IMR-90 (cell line): ENCODE measurements at regions not wholly inside any gene's neighbourhood (a gene's known extent, or its start where the extent isn't known, plus 50 kb on each side); places are given as distances from the start of the nearest gene placed in this dataset.

Experiments
- ATAC-seq: fragments of 200-7000 bp; cut with Tn5 transposase; 2 replicates; pipeline ENCODE4 v1.9.1; 2020; ENCODE audit warnings: low read depth, mild to moderate bottlenecking, moderate library complexity
- BruUV-seq: library from RNA; stranded (reverse); fragments of 400-500 nt; replicated peaks from 2 replicates; lab custom pipeline; 2021; lab: Mats Ljungman, UMichigan
- CTCF ChIA-PET: fragments of 300-600 bp; formaldehyde crosslinking; extraction: SDS; loops from one replicate; lab custom pipeline; 2021; ENCODE audit warnings: antibody characterized with exemption; lab: Yijun Ruan, JAX
- POLR2A ChIA-PET: fragments of 300-600 bp; sonication (Branson Sonifier 250); formaldehyde crosslinking; loops from one replicate; lab custom pipeline; 2022; ENCODE audit warnings: antibody characterized with exemption; ENCODE audit not compliant: unreplicated experiment; lab: Charles Lee
- DNase-seq: peaks from one replicate; pipeline ENCODE4 v3.0.0; 2013
- H2AFZ ChIP-seq: replicated peaks from 2 replicates; pipeline ENCODE3; 2013; ENCODE audit warnings: low read length, mild to moderate bottlenecking; ENCODE audit not compliant: poor library complexity
- H2AK5ac ChIP-seq: 2 replicates; pipeline ENCODE4 v1.6.1; 2013; ENCODE audit warnings: low read depth, low read length, inconsistent platforms
- H2AK9ac ChIP-seq: replicated peaks from 2 replicates; pipeline ENCODE3; 2013; ENCODE audit warnings: mild to moderate bottlenecking, low read depth, low read length, moderate library complexity; ENCODE audit not compliant: poor library complexity
- H2BK120ac ChIP-seq: 2 replicates; pipeline ENCODE4 v1.6.1; 2013; ENCODE audit warnings: low read depth, low read length, inconsistent platforms
- H2BK15ac ChIP-seq: 3 replicates; pipeline ENCODE4 v1.6.1; 2013; ENCODE audit warnings: low read depth, low read length, inconsistent platforms
- H2BK20ac ChIP-seq: 2 replicates; pipeline ENCODE4 v1.6.1; 2013; ENCODE audit warnings: low read depth, mild to moderate bottlenecking, inconsistent platforms, low read length, moderate library complexity
- H2BK5ac ChIP-seq: 2 replicates; pipeline ENCODE4 v1.6.1; 2013; ENCODE audit warnings: mild to moderate bottlenecking, low read depth, low read length, inconsistent platforms; ENCODE audit not compliant: poor library complexity, severe bottlenecking
- H3K14ac ChIP-seq: replicated peaks from 2 replicates; pipeline ENCODE4 v1.6.1; 2013; ENCODE audit warnings: low read depth, low read length, inconsistent platforms
- H3K18ac ChIP-seq: 2 replicates; pipeline ENCODE4 v1.6.1; 2013; ENCODE audit warnings: low read depth, low read length, control low read depth
- H3K23ac ChIP-seq: 2 replicates; pipeline ENCODE4 v1.6.1; 2013; ENCODE audit warnings: low read depth, low read length, inconsistent platforms
- H3K27ac ChIP-seq: 2 replicates; pipeline ENCODE4 v1.5.1; 2013; ENCODE audit warnings: mild to moderate bottlenecking, control low read depth, low read length; ENCODE audit not compliant: insufficient read depth
- H3K27me3 ChIP-seq: 2 replicates; pipeline ENCODE4 v1.6.1; 2013; ENCODE audit warnings: low read length; ENCODE audit not compliant: control insufficient read depth, insufficient read depth
- H3K36me3 ChIP-seq: 2 replicates; pipeline ENCODE4 v1.6.1; 2013; ENCODE audit warnings: low read length, mixed read lengths; ENCODE audit not compliant: control insufficient read depth, insufficient read depth
- H3K4ac ChIP-seq: 2 replicates; pipeline ENCODE4 v1.6.1; 2013; ENCODE audit warnings: low read depth, low read length, inconsistent platforms
- H3K4me1 ChIP-seq: 2 replicates; pipeline ENCODE4 v1.6.1; 2013; ENCODE audit warnings: low read length, mixed read lengths; ENCODE audit not compliant: control insufficient read depth, insufficient read depth
- H3K4me2 ChIP-seq: 2 replicates; pipeline ENCODE4 v1.6.1; 2013; ENCODE audit warnings: low read depth, mild to moderate bottlenecking, control low read depth, low read length, moderate library complexity
- H3K4me3 ChIP-seq: 2 replicates; pipeline ENCODE4 v1.5.1; 2013; ENCODE audit warnings: low read depth, mild to moderate bottlenecking, control low read depth, low read length, moderate library complexity; ENCODE audit not compliant: insufficient read depth
- H3K56ac ChIP-seq: 2 replicates; pipeline ENCODE4 v1.6.1; 2013; ENCODE audit warnings: low read length, inconsistent platforms; ENCODE audit not compliant: insufficient read depth; ENCODE audit errors: extremely low read depth
- H3K79me1 ChIP-seq, 2 experiments: 2 replicates each; pipeline ENCODE4 v1.6.1; 2013; ENCODE audit warnings: low read length in 2 of 2, inconsistent platforms in 1 of 2, low read depth in 1 of 2
- H3K9ac ChIP-seq: 2 replicates; pipeline ENCODE4 v1.6.1; 2013; ENCODE audit warnings: low read depth, low read length, control low read depth
- H3K9me1 ChIP-seq: 2 replicates; pipeline ENCODE4 v1.6.1; 2013; ENCODE audit warnings: low read length, inconsistent platforms; ENCODE audit not compliant: insufficient read depth
- H3K9me3 ChIP-seq: 2 replicates; pipeline ENCODE4 v1.6.1; 2013; ENCODE audit warnings: low read length; ENCODE audit not compliant: control insufficient read depth, insufficient read depth
- H4K20me1 ChIP-seq: 2 replicates; pipeline ENCODE4 v1.6.1; 2013; ENCODE audit warnings: low read length, inconsistent platforms; ENCODE audit not compliant: insufficient read depth
- H4K5ac ChIP-seq: 2 replicates; pipeline ENCODE4 v1.6.1; 2013; ENCODE audit warnings: mild to moderate bottlenecking, low read depth, low read length, control low read depth
- H4K8ac ChIP-seq, 2 experiments: 2 replicates each; pipeline ENCODE4 v1.6.1; 2013; ENCODE audit warnings: low read depth in 2 of 2, low read length in 2 of 2, control low read depth in 1 of 2, inconsistent platforms in 1 of 2
- H4K91ac ChIP-seq: 2 replicates; pipeline ENCODE4 v1.6.1; 2013; ENCODE audit warnings: low read depth, low read length, inconsistent platforms; ENCODE audit not compliant: insufficient read depth
- BHLHE40 ChIP-seq: fragments of 150-350 bp; IDR thresholded peaks from 2 replicates; pipeline ENCODE4 v1.6.1; 2016; ENCODE audit warnings: mild to moderate bottlenecking, low read depth, low read length
- CEBPB ChIP-seq: IDR thresholded peaks from 2 replicates; pipeline ENCODE4 v1.6.1; 2012; ENCODE audit warnings: low read depth, low read length, improper control_type of control experiment
- CHD1 ChIP-seq: IDR thresholded peaks from 2 replicates; pipeline ENCODE4 v1.6.1; 2012; ENCODE audit warnings: low read depth, low read length, improper control_type of control experiment
- NFE2L2 ChIP-seq: fragments of 150-350 bp; IDR thresholded peaks from 2 replicates; pipeline ENCODE4 v1.6.1; 2016; ENCODE audit warnings: low read depth, mild to moderate bottlenecking, low read length
- POLR2A ChIP-seq: IDR thresholded peaks from 2 replicates; pipeline ENCODE4 v1.6.1; 2012; ENCODE audit warnings: mild to moderate bottlenecking, low read depth, low read length
- RCOR1 ChIP-seq: IDR thresholded peaks from 2 replicates; pipeline ENCODE4 v1.6.1; 2012; ENCODE audit warnings: mild to moderate bottlenecking, low read length, improper control_type of control experiment; ENCODE audit not compliant: insufficient replicate concordance
- RFX5 ChIP-seq: IDR thresholded peaks from 2 replicates; pipeline ENCODE4 v1.8.0; 2012; ENCODE audit warnings: low read depth, mild to moderate bottlenecking, low read length, moderate library complexity
- WGBS, 2 experiments: methylation state at CpG; one replicate each; pipeline versions ENCODE4 v1.1.5 to v1.1.7; 2013; ENCODE audit warnings: missing lambda C conversion rate in 2 of 2; ENCODE audit not compliant: insufficient read length in 1 of 2; ENCODE audit errors: extremely low coverage in 2 of 2; 5-methylcytosine and 5-hydroxymethylcytosine counted together
- dilution Hi-C: fragments of 300-500 bp; cut with HindIII; formaldehyde crosslinking; loops from one replicate; pipeline ENCODE4 v1.14.3; 2018; ENCODE audit warnings: low sequenced_read_pairs; ENCODE audit not compliant: unreplicated experiment
- in situ Hi-C: fragments of 300-500 bp; cut with MboI; formaldehyde crosslinking; loops from 3 replicates; pipeline ENCODE4 v1.14.3; 2019; ENCODE audit warnings: low sequenced_read_pairs, inconsistent platforms, mixed read lengths
- intact Hi-C: fragments of 100-400 bp; cut with micrococcal nuclease; formaldehyde crosslinking; loops from 2 replicates; pipeline ENCODE4 v1.10.0; 2022
- TF ChIP-seq, protein P1 (sequence below): fragments of 150-350 bp; IDR thresholded peaks from 2 replicates; pipeline ENCODE4 v1.6.1; 2017; ENCODE audit warnings: mild to moderate bottlenecking, antibody characterized with exemption, low read length, low read depth

DNA sequence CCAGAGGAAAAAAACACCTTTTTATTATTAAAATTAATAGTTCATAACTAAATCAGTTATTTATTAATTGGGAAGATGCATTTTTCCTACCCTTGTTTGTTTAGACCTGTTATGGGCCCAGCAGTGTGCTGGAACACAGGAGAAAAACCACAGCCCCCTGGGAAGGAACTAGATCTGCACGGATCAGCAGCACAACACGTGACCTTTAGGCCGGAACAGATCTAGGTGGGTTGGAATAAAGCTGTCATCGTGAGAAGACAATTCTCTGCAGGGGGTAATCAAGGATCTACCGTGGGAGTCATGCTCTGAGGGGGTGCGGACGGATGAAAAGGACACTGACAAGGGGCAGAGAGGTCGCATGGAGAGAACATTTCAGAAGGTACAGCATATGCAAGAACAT, 95.8 kb upstream of the SPATA31C2 start (continued):
- TF ChIP-seq CHD1 (no peak), POLR2A (no peak)

DNA sequence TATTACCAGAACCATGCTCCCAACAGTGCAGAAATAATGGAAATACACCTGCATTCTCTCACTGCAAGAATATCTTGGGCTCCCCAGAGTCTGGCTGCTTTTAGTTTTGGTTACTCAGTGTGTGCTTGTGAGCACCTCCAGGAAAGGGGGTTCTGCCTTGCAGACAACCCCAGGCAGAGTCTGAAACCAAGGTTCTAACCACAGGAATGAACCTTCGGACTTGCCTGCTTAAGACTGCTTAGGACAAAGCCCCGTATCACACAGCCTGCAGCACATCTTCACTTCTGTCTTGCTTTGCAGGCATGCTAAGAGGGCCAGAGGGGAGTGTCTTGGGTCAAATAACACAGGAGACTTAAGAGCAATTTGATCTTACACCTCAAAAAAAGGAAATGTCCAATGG, 94.8 kb upstream of the SPATA31C2 start:
- ATAC-seq (no peak), DNase-seq (no peak)
- H3K79me1 ChIP-seq = no peaks in the 10 kb centered on the region
- in situ Hi-C loops = no loop called here
- WGBS, 2 experiments = no CpG with 5 or more reads among the region's 2 CpGs
- POLR2A ChIA-PET = no interaction called here
- dilution Hi-C loops = no loop called here
- no peak overlapping the region for H2BK15ac ChIP-seq
- TF ChIP-seq RFX5 = no peak
- TF ChIP-seq, protein P1, sequence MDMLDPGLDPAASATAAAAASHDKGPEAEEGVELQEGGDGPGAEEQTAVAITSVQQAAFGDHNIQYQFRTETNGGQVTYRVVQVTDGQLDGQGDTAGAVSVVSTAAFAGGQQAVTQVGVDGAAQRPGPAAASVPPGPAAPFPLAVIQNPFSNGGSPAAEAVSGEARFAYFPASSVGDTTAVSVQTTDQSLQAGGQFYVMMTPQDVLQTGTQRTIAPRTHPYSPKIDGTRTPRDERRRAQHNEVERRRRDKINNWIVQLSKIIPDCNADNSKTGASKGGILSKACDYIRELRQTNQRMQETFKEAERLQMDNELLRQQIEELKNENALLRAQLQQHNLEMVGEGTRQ = no peak
- TF ChIP-seq RCOR1 = no peak
- TF ChIP-seq BHLHE40 = no peak
- TF ChIP-seq CEBPB = no peak
- no peak for TF ChIP-seq NFE2L2
- no peak for TF ChIP-seq POLR2A
- CTCF ChIA-PET = no interaction called here
- no peak overlapping the region for H2BK20ac ChIP-seq
- no peak overlapping the region for H2AFZ ChIP-seq
- H4K91ac ChIP-seq = no peak overlapping the region
- H3K4me1 ChIP-seq = peaks cover 5% of the 10 kb centered on the region; the same call in 1 of the 2 replicates
- no peak overlapping the region for H3K14ac ChIP-seq
- no peak overlapping the region for H3K56ac ChIP-seq
- peaks cover 4% of the 10 kb centered on the region for H3K9me3 ChIP-seq
- intact Hi-C loops = no loop called here
- H3K9ac ChIP-seq = no peak overlapping the region
- H3K9me1 ChIP-seq = no peaks in the 10 kb centered on the region; the same call in 1 of the 2 replicates
- no peak overlapping the region for H3K4me2 ChIP-seq
- H2AK5ac ChIP-seq = no peak overlapping the region
- H3K18ac ChIP-seq = no peak overlapping the region
- H2BK120ac ChIP-seq = no peak overlapping the region
- no peak overlapping the region for H3K4ac ChIP-seq
- H3K4me3 ChIP-seq = no peak overlapping the region
- BruUV-seq = no TSS peak
- H3K27ac ChIP-seq = no peak overlapping the region
- H2BK5ac ChIP-seq = no peak overlapping the region
- no peaks in the 10 kb centered on the region; the same call in 1 of the 2 replicates for H3K27me3 ChIP-seq
- H3K23ac ChIP-seq = no peak overlapping the region
- H4K20me1 ChIP-seq = no peaks in the 10 kb centered on the region
- no peak overlapping the region for H2AK9ac ChIP-seq
- no peak overlapping the region for H4K8ac ChIP-seq
- H3K36me3 ChIP-seq = no peaks in the 10 kb centered on the region
- H4K5ac ChIP-seq = no peak overlapping the region
